ENCODE measurements at regions not wholly inside any gene's neighbourhood (a gene's known extent, or its start where the extent isn't known, plus 50 kb on each side); places are given as distances from the start of the nearest gene placed in this dataset.

DNA sequence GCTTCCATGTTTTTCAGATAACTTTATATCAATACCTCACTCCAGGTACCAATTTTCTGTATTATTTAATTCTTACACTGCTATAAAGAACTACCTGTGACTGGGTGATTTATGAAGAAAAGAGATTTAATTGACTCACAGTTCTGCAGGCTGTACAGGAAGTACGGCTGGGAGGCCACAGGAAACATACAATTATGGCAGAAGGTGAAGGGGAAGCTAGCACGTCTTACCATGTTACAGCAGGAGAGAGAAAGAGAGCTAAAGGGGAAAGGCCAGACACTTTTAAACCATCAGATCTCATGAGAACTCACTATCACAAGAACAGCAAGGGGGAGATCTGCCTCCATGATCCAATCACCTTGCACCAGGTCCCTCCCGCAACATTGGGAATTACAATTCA, 119.1 kb upstream of the BMP5 start:
- Histone ChIP-seq H3K4me1 (ENCODE audit: control insufficient read depth, extremely low read depth, insufficient read depth, low read length) (no peaks in the 10 kb centered on the region), H3K27me3 (ENCODE audit: control insufficient read depth, extremely low read depth, insufficient read depth, low read length) (no peaks in the 10 kb centered on the region), H3K9me3 (ENCODE audit: control insufficient read depth, low read depth, low read length) (peaks cover 4% of the 10 kb centered on the region), H3K4me2 (ENCODE audit: control insufficient read depth, extremely low read depth, insufficient read depth, low read depth, low read length) (no peak overlapping the region), H3K9me1 (ENCODE audit: control insufficient read depth, extremely low read depth, insufficient read depth, low read length) (no peaks in the 10 kb centered on the region), H3K27ac (ENCODE audit: control insufficient read depth, insufficient read depth, low read length) (no peak overlapping the region), H3K9ac (ENCODE audit: control insufficient read depth, extremely low read depth, insufficient read depth, low read length) (no peak overlapping the region), H3K36me3 (ENCODE audit: control insufficient read depth in 2 of 2, extremely low read depth in 1 of 2, insufficient read depth in 2 of 2, low read length in 2 of 2) (no peaks in the 10 kb centered on the region), H2AFZ (ENCODE audit: control insufficient read depth, low read length) (no peak overlapping the region), H3K79me2 (ENCODE audit: control insufficient read depth, insufficient read depth, low read length) (no peaks in the 10 kb centered on the region), H4K20me1 (ENCODE audit: control insufficient read depth, extremely low read depth, insufficient read depth, low read length) (no peaks in the 10 kb centered on the region), H3K4me3 (ENCODE audit: control insufficient read depth in 2 of 3, extremely low read depth in 1 of 3, insufficient read depth in 2 of 3, low read depth in 1 of 3, low read length in 3 of 3) (no peak overlapping the region)
- no peak for FAIRE-seq
- no peak for TF ChIP-seq EZH2 (IDR thresholded peaks at IDR 0.05; ENCODE audit: low read length)
- TF ChIP-seq, protein P1, sequence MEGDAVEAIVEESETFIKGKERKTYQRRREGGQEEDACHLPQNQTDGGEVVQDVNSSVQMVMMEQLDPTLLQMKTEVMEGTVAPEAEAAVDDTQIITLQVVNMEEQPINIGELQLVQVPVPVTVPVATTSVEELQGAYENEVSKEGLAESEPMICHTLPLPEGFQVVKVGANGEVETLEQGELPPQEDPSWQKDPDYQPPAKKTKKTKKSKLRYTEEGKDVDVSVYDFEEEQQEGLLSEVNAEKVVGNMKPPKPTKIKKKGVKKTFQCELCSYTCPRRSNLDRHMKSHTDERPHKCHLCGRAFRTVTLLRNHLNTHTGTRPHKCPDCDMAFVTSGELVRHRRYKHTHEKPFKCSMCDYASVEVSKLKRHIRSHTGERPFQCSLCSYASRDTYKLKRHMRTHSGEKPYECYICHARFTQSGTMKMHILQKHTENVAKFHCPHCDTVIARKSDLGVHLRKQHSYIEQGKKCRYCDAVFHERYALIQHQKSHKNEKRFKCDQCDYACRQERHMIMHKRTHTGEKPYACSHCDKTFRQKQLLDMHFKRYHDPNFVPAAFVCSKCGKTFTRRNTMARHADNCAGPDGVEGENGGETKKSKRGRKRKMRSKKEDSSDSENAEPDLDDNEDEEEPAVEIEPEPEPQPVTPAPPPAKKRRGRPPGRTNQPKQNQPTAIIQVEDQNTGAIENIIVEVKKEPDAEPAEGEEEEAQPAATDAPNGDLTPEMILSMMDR (optimal IDR thresholded peaks at IDR 0.05 in 1 of 3, IDR thresholded peaks at IDR 0.05 in 1 of 3, conservative IDR thresholded peaks at IDR 0.05 in 1 of 3; ENCODE audit: extremely low read depth in 1 of 3, insufficient read depth in 2 of 3, low read length in 3 of 3) = no peak
- dilution Hi-C loops (cut with MboI; ENCODE audit: extremely low pct_ligation_motif_present, low sequenced_read_pairs) = no loop called here
- DNase-seq (ENCODE audit: low read depth, low spot score) = no peak

DNA sequence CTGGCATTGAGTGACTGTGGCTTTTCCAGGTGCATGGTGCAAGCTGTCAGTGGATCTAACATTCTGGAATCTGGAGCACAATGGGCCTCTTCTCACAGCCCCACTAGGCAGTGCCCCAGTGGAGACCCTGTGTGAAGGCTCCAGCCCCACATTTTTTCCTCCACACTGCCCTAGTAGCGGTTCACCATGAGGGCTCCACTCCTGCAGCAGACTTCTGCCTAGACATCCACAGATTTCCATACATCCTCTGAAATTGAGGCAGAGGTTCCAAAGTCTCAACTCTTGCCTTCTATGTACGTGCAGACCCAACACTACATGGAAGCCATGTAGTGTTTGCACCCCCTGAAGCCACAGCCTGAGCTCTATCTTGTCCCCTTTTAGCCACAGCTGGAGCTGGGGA, 118.0 kb upstream of the BMP5 start:
- no peak for DNase-seq (ENCODE audit: low read depth, low spot score)
- Histone ChIP-seq H2AFZ (ENCODE audit: control insufficient read depth, low read length) (no peak overlapping the region), H3K27me3 (ENCODE audit: control insufficient read depth, extremely low read depth, insufficient read depth, low read length) (no peaks in the 10 kb centered on the region), H3K27ac (ENCODE audit: control insufficient read depth, insufficient read depth, low read length) (no peak overlapping the region), H3K4me3 (ENCODE audit: control insufficient read depth in 2 of 3, extremely low read depth in 1 of 3, insufficient read depth in 2 of 3, low read depth in 1 of 3, low read length in 3 of 3) (no peak overlapping the region), H3K9me1 (ENCODE audit: control insufficient read depth, extremely low read depth, insufficient read depth, low read length) (no peaks in the 10 kb centered on the region), H3K9ac (ENCODE audit: control insufficient read depth, extremely low read depth, insufficient read depth, low read length) (no peak overlapping the region), H4K20me1 (ENCODE audit: control insufficient read depth, extremely low read depth, insufficient read depth, low read length) (no peaks in the 10 kb centered on the region), H3K9me3 (ENCODE audit: control insufficient read depth, low read depth, low read length) (peaks cover 4% of the 10 kb centered on the region), H3K4me1 (ENCODE audit: control insufficient read depth, extremely low read depth, insufficient read depth, low read length) (no peaks in the 10 kb centered on the region), H3K36me3 (ENCODE audit: control insufficient read depth in 2 of 2, extremely low read depth in 1 of 2, insufficient read depth in 2 of 2, low read length in 2 of 2) (no peaks in the 10 kb centered on the region), H3K79me2 (ENCODE audit: control insufficient read depth, insufficient read depth, low read length) (no peaks in the 10 kb centered on the region), H3K4me2 (ENCODE audit: control insufficient read depth, extremely low read depth, insufficient read depth, low read depth, low read length) (no peak overlapping the region)
- no peak for TF ChIP-seq EZH2 (IDR thresholded peaks at IDR 0.05; ENCODE audit: low read length)
- TF ChIP-seq, protein P1 (optimal IDR thresholded peaks at IDR 0.05 in 1 of 3, IDR thresholded peaks at IDR 0.05 in 1 of 3, conservative IDR thresholded peaks at IDR 0.05 in 1 of 3; ENCODE audit: extremely low read depth in 1 of 3, insufficient read depth in 2 of 3, low read length in 3 of 3) = no peak
- FAIRE-seq = no peak
- dilution Hi-C loops (cut with MboI; ENCODE audit: extremely low pct_ligation_motif_present, low sequenced_read_pairs) = no loop called here

All from keratinocyte (primary cell).